ENCODE measurements at regions not wholly inside any gene's neighbourhood (a gene's known extent, or its start where the extent isn't known, plus 50 kb on each side); places are given as distances from the start of the nearest gene placed in this dataset.

DNA sequence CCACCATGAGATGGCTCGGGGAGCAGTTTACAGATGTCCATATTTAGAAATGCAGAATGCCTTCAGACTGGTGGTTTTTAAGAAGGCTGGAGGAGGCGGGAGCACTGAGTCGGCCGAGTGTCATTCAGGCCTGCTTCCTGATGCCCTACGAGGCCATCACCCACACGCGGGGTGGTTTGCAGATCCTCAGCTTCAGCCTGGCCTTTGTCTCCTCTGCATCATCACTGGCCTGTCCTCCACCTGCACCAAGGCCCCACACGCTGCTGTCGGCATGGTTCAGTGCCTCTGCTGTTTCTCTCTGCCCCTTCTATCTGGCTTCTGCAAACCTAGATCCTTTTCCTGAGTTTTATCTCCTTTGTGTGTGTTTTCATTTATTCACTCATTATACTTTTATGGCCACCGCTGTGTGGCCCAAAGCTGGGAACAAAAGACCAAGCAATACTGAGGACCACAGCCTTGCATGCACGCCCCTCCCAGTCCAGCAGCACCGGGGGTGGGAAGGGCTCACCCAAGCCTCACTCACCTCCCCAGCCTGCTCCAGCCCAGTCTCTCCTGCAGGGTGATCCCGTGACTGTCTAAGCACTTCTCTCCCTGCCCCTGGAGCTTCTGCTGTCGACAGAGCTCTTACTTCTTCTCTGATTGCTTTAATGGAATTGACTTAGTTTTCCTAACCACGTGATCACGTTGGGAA lies 240.8 kb downstream of the TEX29 start:
- no peaks in the 10 kb centered on the region for H3K79me2 ChIP-seq (ENCODE audit: insufficient read depth, low read length)
- peak; percentile 64 for DNase-seq (ENCODE audit: insufficient read length, low spot score, missing footprints)
- no peaks in the 10 kb centered on the region for H4K20me1 ChIP-seq (ENCODE audit: insufficient read depth, low read length)
- no peaks in the 10 kb centered on the region for H3K27me3 ChIP-seq (ENCODE audit: insufficient read depth, low read length)
- H3K36me3 ChIP-seq (ENCODE audit: insufficient read depth, low read length) = no peaks in the 10 kb centered on the region
- no peak overlapping the region for H3K4me3 ChIP-seq (ENCODE audit: insufficient read depth, low read length)
- TF ChIP-seq, protein P1, sequence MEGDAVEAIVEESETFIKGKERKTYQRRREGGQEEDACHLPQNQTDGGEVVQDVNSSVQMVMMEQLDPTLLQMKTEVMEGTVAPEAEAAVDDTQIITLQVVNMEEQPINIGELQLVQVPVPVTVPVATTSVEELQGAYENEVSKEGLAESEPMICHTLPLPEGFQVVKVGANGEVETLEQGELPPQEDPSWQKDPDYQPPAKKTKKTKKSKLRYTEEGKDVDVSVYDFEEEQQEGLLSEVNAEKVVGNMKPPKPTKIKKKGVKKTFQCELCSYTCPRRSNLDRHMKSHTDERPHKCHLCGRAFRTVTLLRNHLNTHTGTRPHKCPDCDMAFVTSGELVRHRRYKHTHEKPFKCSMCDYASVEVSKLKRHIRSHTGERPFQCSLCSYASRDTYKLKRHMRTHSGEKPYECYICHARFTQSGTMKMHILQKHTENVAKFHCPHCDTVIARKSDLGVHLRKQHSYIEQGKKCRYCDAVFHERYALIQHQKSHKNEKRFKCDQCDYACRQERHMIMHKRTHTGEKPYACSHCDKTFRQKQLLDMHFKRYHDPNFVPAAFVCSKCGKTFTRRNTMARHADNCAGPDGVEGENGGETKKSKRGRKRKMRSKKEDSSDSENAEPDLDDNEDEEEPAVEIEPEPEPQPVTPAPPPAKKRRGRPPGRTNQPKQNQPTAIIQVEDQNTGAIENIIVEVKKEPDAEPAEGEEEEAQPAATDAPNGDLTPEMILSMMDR (IDR thresholded peaks at IDR 0.05; ENCODE audit: extremely low read depth, low read depth, low read length) = no peak
- no peaks in the 10 kb centered on the region for H3K4me1 ChIP-seq (ENCODE audit: insufficient read depth, low read length)
- H2AFZ ChIP-seq (ENCODE audit: low read length) = no peak overlapping the region
- H3K9me3 ChIP-seq (ENCODE audit: low read depth, low read length) = no peaks in the 10 kb centered on the region
- H3K27ac ChIP-seq (ENCODE audit: low read depth, low read length) = no peak overlapping the region
- no peak overlapping the region for H3K4me2 ChIP-seq (ENCODE audit: insufficient read depth, low read length)

DNA sequence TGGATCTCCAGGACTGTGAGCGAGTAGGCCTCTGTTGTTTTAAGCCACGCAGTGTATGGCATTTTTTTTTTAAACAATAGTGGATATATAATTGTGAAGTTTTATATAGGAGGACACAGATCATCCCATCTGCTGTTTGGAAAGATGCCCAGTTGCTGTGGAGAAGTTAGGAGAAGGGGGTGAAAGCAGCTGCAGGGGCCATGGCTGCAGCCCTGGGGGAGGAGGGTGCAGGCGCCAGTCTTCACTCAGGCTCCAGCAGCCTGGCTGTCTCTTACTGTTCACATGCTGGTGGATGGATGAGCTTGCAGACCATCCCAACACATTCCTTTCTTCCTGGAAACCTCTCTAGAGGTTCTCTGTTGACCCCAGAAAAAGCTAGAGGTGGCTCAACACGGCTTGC lies 242.3 kb downstream of the TEX29 start:
- Histone ChIP-seq H2AFZ (ENCODE audit: low read length) (no peak overlapping the region), H3K79me2 (ENCODE audit: insufficient read depth, low read length) (no peaks in the 10 kb centered on the region), H3K36me3 (ENCODE audit: insufficient read depth, low read length) (no peaks in the 10 kb centered on the region), H3K27ac (ENCODE audit: low read depth, low read length) (no peak overlapping the region), H3K27me3 (ENCODE audit: insufficient read depth, low read length) (no peaks in the 10 kb centered on the region), H4K20me1 (ENCODE audit: insufficient read depth, low read length) (no peaks in the 10 kb centered on the region), H3K4me2 (ENCODE audit: insufficient read depth, low read length) (no peak overlapping the region), H3K4me3 (ENCODE audit: insufficient read depth, low read length) (no peak overlapping the region), H3K4me1 (ENCODE audit: insufficient read depth, low read length) (no peaks in the 10 kb centered on the region), H3K9me3 (ENCODE audit: low read depth, low read length) (no peaks in the 10 kb centered on the region)
- TF ChIP-seq, protein P1 (IDR thresholded peaks at IDR 0.05; ENCODE audit: extremely low read depth, low read depth, low read length) = no peak
- no peak for DNase-seq (ENCODE audit: insufficient read length, low spot score, missing footprints)

DNA sequence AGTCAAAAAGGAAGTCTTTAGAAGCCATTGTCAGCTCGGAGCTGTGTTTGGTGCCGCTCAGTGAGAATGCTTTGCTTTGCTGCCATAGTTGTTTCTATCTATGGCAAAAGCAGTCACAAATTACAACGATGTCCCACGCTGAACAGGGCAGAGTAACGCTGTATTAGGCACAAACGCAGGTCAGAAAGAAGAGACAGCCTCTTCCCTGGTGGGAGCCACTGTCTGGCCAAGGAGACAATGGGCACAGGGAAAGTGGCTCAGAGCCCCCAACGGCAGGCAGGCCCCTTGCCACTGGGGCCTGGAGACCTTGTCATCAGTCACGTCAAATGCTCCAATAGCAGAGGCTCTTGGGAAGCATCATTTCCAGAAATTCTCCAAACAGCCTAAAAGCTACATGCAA lies 244.2 kb downstream of the TEX29 start:
- TF ChIP-seq, protein P1 (IDR thresholded peaks at IDR 0.05; ENCODE audit: extremely low read depth, low read depth, low read length) = no peak
- peaks cover 3% of the 10 kb centered on the region for H3K9me3 ChIP-seq (ENCODE audit: low read depth, low read length)
- no peaks in the 10 kb centered on the region for H4K20me1 ChIP-seq (ENCODE audit: insufficient read depth, low read length)
- H3K36me3 ChIP-seq (ENCODE audit: insufficient read depth, low read length) = no peaks in the 10 kb centered on the region
- H3K4me2 ChIP-seq (ENCODE audit: insufficient read depth, low read length) = no peak overlapping the region
- no peak overlapping the region for H3K4me3 ChIP-seq (ENCODE audit: insufficient read depth, low read length)
- peak; percentile 66 for DNase-seq (ENCODE audit: insufficient read length, low spot score, missing footprints)
- no peak overlapping the region for H2AFZ ChIP-seq (ENCODE audit: low read length)
- H3K79me2 ChIP-seq (ENCODE audit: insufficient read depth, low read length) = no peaks in the 10 kb centered on the region
- H3K27ac ChIP-seq (ENCODE audit: low read depth, low read length) = no peak overlapping the region
- H3K4me1 ChIP-seq (ENCODE audit: insufficient read depth, low read length) = no peaks in the 10 kb centered on the region
- no peaks in the 10 kb centered on the region for H3K27me3 ChIP-seq (ENCODE audit: insufficient read depth, low read length)

DNA sequence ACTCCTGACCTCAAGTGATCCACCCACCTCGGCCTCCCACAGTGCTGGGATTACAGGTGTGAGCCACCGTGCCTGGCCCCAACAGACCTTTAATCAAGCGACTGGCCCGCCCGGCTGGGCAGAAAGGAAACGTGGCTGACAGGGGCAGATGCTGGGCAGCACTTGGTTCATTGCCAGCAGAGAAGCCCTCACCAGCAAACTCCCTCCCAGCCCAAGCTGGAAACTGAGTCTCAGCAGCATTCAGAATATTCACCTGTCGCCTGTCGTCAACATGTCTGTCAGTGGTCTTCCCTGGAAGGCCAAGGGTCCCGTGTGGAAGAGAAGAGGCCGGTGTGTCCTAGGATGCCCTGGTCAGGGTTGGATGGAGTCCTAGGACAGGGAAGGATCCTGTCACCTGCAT lies 245.0 kb downstream of the TEX29 start:
- Histone ChIP-seq H4K20me1 (ENCODE audit: insufficient read depth, low read length) (no peaks in the 10 kb centered on the region), H3K9me3 (ENCODE audit: low read depth, low read length) (peaks cover 3% of the 10 kb centered on the region), H3K36me3 (ENCODE audit: insufficient read depth, low read length) (no peaks in the 10 kb centered on the region), H3K27me3 (ENCODE audit: insufficient read depth, low read length) (no peaks in the 10 kb centered on the region), H3K4me2 (ENCODE audit: insufficient read depth, low read length) (no peak overlapping the region), H3K79me2 (ENCODE audit: insufficient read depth, low read length) (no peaks in the 10 kb centered on the region), H3K4me3 (ENCODE audit: insufficient read depth, low read length) (no peak overlapping the region), H3K27ac (ENCODE audit: low read depth, low read length) (no peak overlapping the region), H3K4me1 (ENCODE audit: insufficient read depth, low read length) (no peaks in the 10 kb centered on the region), H2AFZ (ENCODE audit: low read length) (no peak overlapping the region)
- TF ChIP-seq, protein P1 (IDR thresholded peaks at IDR 0.05; ENCODE audit: extremely low read depth, low read depth, low read length) = no peak
- no peak for DNase-seq (ENCODE audit: insufficient read length, low spot score, missing footprints)
